Stomach (tissue), 4 donors: ENCODE measurements at regions not wholly inside any gene's neighbourhood (a gene's known extent, or its start where the extent isn't known, plus 50 kb on each side); places are given as distances from the start of the nearest gene placed in this dataset.

ENCODE experiments used
- POLR2A ChIP-seq, 4 donors: fragments of 450-650 bp; IDR thresholded peaks; one replicate each; pipeline ENCODE4 v1.6.1; 2016; ENCODE audit warnings: antibody characterized with exemption in 4 of 4, control low read depth in 2 of 4, mild to moderate bottlenecking in 1 of 4, moderate library complexity in 1 of 4
- TF ChIP-seq, protein P1 (sequence below), 7 experiments: fragments of 450-650 bp in 4 of 7; fragments of 200-600 bp in 3 of 7; sonication (generic) in 3 of 7; IDR thresholded peaks; one replicate each; pipeline ENCODE4 v1.5.1; 2016 to 2019; ENCODE audit warnings: antibody characterized with exemption in 7 of 7, control low read depth in 2 of 7, mild to moderate bottlenecking in 1 of 7

DNA sequence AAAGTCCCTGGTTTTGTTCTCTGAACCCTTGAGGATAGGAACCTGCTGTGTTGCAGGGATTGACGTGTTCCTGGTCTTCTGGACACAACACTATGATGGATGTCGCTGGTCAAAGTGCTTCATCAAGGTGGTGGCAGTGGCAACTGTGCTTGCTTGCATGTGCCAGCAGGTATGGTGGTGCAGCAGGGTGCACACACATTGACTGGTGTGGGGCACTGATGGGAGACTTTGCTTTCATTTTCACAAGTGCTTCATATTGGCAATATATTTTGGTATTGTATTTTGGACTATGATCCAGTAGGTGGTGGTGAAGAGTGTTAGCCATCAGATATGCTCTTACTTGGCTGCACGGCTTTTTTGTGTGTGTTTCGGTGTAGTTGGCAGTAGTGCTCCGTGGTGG lies 479.8 kb upstream of the CTNND2 start:
- TF ChIP-seq, protein P1, sequence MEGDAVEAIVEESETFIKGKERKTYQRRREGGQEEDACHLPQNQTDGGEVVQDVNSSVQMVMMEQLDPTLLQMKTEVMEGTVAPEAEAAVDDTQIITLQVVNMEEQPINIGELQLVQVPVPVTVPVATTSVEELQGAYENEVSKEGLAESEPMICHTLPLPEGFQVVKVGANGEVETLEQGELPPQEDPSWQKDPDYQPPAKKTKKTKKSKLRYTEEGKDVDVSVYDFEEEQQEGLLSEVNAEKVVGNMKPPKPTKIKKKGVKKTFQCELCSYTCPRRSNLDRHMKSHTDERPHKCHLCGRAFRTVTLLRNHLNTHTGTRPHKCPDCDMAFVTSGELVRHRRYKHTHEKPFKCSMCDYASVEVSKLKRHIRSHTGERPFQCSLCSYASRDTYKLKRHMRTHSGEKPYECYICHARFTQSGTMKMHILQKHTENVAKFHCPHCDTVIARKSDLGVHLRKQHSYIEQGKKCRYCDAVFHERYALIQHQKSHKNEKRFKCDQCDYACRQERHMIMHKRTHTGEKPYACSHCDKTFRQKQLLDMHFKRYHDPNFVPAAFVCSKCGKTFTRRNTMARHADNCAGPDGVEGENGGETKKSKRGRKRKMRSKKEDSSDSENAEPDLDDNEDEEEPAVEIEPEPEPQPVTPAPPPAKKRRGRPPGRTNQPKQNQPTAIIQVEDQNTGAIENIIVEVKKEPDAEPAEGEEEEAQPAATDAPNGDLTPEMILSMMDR (IDR thresholded peaks at IDR 0.05), result no peak
- TF ChIP-seq POLR2A (IDR thresholded peaks at IDR 0.05), result no peak
